C4-2B (cell line): ENCODE measurements at regions not wholly inside any gene's neighbourhood (a gene's known extent, or its start where the extent isn't known, plus 50 kb on each side); places are given as distances from the start of the nearest gene placed in this dataset.
"Not testable (repeated sequence)": the region's sequence is repeated elsewhere in the genome, so short reads cannot be mapped to it uniquely, and the experiment has no call there.

ENCODE experiments used
- H3K27ac ChIP-seq: fragments of 450-650 bp; 2 replicates; pipeline ENCODE4 v1.5.1; 2017
- ZFX ChIP-seq: fragments of 450-650 bp; IDR thresholded peaks from 2 replicates; pipeline ENCODE4 v1.6.1; 2017
- TF ChIP-seq, protein P1 (sequence below): fragments of 450-650 bp; conservative IDR thresholded peaks from 2 replicates; pipeline ENCODE4 v1.5.1; 2017; ENCODE audit warnings: mild to moderate bottlenecking

DNA sequence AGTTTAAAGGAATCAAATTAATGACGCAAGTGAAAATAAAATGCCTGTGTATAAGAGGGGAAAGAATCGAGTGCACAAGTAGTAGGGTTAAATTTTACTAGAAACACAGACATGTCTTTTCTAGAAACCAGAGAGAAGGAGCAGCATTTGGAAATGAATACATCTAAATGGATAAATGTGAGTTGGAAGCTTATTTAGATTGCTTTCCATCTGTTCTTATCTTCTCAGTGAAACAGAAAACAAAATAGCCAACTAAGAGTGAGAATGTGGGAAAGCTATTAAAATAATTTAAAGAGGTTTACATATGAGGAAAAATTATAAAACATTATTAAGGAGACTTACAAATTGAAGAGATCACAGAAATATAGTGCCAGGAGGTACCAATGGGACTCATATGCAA lies 1818.9 kb upstream of the FLRT2 start:
- no peak overlapping the region for H3K27ac ChIP-seq
- TF ChIP-seq ZFX = no peak
- TF ChIP-seq, protein P1, sequence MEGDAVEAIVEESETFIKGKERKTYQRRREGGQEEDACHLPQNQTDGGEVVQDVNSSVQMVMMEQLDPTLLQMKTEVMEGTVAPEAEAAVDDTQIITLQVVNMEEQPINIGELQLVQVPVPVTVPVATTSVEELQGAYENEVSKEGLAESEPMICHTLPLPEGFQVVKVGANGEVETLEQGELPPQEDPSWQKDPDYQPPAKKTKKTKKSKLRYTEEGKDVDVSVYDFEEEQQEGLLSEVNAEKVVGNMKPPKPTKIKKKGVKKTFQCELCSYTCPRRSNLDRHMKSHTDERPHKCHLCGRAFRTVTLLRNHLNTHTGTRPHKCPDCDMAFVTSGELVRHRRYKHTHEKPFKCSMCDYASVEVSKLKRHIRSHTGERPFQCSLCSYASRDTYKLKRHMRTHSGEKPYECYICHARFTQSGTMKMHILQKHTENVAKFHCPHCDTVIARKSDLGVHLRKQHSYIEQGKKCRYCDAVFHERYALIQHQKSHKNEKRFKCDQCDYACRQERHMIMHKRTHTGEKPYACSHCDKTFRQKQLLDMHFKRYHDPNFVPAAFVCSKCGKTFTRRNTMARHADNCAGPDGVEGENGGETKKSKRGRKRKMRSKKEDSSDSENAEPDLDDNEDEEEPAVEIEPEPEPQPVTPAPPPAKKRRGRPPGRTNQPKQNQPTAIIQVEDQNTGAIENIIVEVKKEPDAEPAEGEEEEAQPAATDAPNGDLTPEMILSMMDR = no peak

DNA sequence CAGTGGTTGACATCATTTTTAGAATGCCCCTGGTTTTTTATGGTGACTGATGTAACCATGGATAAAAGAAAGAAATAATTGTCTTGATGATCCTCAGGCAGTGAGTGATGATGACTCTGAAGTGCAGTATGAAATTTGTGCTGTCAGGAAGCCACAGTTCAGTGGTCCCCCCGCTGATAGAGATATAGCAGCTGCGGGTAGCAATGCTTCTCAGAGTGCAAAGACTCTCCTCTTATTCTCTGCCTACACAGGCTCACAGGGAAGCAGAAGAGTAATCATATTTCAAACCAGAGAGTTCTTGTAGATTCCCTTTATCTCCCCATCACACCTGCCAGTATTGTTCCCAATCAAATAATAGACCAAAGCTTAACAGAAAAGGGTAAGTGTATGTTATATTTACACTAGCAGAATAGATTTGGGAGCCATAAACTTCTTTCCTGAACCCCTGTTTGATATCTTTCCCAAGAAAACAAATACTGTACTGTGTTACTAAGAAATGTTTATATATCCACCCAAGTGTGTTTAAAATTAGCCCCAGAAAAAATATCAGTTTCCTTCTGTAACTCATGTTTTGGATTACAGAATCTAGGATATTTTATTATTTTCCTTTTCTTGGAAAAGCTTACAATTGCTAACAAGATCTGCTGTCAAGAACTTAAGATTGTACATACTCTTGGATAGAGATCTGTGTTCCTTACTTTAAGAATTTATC lies 1817.4 kb upstream of the FLRT2 start:
- H3K27ac ChIP-seq = no peak overlapping the region
- no peak for TF ChIP-seq ZFX
- TF ChIP-seq, protein P1 = no peak

DNA sequence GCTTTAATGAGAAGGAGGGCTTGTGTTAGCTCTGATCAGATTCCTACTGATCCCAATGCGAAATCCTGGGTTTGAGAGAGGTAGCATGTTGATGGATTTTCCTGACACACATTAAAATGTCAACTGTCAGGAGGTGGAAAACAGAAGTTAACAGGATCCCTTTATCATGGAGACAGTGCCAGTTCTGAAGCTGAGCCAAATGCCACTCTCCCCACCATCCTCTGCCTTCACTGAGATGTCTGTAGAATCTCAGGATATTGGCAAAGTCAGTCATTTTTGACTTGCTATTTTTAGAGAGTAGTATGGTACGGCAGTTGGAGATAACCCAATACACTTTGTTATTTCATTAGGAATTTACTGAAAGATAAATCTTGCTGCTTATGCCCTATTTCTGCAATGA lies 1816.2 kb upstream of the FLRT2 start:
- TF ChIP-seq, protein P1 = no peak
- TF ChIP-seq ZFX = no peak

DNA sequence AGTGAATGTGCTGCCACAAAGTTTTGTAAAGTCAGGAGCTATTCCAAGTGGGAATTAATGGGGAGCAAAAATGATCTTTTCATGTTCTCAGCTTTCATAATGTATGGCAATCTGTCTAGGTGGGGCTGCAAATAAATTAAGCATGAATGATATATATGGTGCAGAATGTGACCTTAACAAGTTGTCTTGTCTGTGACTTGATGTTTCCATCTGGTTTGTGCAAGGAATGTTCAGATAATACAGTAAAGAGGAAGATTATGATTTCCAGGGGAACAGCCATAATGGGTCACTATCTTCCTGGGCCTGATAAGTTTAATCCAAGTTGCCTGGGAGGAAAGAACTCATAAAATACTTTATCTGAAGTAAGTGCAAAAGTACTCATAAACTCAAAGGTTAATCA lies 1815.8 kb upstream of the FLRT2 start:
- TF ChIP-seq, protein P1 = no peak
- no peak for TF ChIP-seq ZFX
- H3K27ac ChIP-seq = no peak overlapping the region

More for the DNA sequence above, 1816.2 kb upstream of the FLRT2 start:
- no peak overlapping the region for H3K27ac ChIP-seq

DNA sequence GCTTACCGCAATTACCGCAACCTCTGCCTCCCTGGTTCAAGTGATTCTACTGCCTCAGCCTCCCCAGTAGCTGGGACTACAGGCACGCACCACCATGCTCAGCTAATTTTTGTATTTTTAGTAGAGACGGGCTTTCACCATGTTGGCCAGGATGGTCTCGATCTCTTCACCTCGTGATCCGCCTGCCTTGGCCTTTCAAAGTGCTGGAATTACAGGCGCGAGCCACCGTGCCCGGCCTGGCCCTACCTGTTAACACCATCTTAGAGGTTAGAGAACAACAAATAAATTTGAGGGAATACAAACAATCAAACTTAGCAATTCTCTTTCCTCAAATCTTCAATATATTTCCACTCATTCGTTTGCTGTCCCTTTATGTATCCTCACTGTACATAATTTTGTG lies 1810.5 kb upstream of the FLRT2 start:
- H3K27ac ChIP-seq = not testable (repeated sequence)

DNA sequence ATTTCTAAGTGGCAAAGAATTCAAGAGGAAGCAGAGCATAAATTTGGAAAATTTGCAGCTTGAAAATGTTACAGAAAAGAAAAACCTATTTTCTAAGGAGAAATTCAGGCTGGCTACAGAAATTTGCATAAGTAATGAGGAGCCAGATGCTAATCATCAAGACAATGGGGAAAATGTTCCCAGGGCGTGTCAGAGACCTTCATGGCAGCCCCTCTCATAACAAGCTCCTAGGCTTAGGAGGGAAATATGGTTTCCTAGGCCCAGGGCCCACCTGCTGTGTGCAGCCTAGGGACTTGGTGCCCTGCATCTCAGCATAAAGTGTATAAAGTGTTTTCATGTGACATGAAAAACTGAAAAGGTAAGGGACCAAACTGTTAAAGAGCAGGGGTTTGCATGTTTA lies 1796.3 kb upstream of the FLRT2 start:
- no peak overlapping the region for H3K27ac ChIP-seq
- TF ChIP-seq, protein P1 = no peak

DNA sequence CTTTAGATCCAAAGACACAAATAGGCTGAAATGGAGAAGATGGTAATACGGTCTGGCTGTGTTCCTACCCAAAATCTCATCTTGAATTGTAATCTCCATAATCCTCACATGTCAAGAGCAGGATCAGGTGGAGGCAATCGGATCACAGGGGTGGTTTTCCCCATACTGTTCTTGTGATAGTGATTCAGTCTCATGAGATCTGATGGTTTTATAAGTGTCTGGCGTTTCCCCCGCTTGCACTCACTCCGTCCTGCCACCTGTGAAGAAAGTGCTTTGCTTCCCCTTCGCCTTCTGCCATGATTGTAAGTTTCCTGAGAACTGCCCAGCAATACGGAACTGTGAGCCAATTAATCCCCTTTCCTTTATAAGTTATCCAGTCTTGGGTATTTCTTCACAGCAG lies 1795.5 kb upstream of the FLRT2 start:
- no peak overlapping the region for H3K27ac ChIP-seq
- no peak for TF ChIP-seq ZFX
- TF ChIP-seq, protein P1 = no peak

DNA sequence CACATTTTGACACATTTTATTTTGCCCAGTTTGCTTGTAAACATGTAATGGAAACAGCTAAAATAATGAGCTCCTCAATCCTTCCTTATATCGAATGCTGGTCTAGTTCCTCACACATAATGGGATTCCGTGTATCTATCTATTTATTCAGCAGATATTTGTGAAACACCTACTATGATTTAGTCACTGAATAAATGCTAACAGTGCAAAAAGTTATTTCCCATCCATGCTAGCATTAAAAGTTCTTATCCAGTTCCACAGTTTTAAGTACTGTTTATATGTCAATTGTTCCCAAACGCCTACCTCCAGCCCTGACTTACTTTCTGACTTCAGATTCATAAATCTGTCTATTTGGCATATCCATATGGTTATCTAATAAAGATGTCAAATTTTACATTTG lies 1788.7 kb upstream of the FLRT2 start:
- no peak overlapping the region for H3K27ac ChIP-seq
- no peak for TF ChIP-seq ZFX
- TF ChIP-seq, protein P1 = no peak
